ENCODE measurements at regions not wholly inside any gene's neighbourhood (a gene's known extent, or its start where the extent isn't known, plus 50 kb on each side); places are given as distances from the start of the nearest gene placed in this dataset.
"Not testable (repeated sequence)": the region's sequence is repeated elsewhere in the genome, so short reads cannot be mapped to it uniquely, and the experiment has no call there.

DNA sequence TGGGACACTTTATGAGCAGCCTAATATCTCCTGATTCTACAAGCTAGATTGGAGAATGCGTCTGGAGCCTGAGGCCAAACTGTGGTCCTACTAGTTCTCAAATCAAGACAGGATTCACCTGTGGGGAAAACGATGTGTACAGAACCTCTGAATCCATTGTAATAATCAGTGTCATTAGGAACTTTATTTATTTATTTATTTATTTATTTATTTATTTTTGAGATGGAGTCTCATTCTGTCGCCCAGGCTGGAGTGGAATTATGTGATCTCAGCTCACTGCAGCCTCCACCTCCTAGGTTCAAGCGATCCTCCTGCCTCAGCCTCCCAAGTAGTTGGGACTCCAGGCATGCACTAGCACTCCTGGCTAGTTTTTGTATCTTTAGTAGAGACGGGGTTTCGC lies 52.6 kb upstream of the KIF26B start:
- DNase-seq: not testable (repeated sequence)

DNA sequence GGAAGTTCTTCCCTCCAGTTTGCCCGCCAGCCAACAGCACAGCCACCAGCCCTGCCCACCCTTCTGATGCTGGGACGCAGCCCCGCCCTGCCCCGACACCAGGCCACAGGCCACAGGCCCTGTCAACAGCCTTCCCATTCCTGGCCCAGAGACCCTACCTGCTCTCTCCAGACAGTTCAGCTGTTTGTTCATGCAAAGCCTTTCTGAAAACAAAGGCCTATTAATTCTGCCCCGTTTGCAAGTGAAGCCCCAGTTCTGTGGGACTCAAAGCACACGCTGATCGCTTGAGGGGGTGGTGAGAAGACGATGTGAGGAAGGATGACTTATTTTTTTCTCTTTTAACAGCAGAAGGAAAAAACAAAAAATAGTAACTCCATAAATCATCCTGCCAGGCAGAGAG lies 55.4 kb upstream of the KIF26B start:
- no peak for DNase-seq

DNA sequence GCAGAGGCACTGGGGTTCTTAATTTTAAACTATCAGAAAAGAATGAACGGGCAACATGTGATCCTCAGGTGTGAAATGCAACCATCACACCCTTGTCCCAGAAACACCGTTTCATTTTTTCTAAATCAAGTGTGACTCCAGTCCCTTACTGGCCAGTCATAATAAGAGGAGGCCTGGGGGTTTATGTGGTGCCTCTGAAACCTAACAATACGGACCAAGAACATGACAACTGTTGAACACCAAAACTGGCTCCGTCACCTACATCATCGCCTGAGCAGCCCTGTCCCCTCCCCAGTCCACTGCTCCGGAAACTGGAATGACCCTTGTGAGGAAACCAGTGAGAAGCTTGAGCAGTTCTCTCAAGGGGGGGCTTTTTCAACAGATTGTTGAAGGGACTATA lies 55.9 kb upstream of the KIF26B start:
- DNase-seq: no peak

DNA sequence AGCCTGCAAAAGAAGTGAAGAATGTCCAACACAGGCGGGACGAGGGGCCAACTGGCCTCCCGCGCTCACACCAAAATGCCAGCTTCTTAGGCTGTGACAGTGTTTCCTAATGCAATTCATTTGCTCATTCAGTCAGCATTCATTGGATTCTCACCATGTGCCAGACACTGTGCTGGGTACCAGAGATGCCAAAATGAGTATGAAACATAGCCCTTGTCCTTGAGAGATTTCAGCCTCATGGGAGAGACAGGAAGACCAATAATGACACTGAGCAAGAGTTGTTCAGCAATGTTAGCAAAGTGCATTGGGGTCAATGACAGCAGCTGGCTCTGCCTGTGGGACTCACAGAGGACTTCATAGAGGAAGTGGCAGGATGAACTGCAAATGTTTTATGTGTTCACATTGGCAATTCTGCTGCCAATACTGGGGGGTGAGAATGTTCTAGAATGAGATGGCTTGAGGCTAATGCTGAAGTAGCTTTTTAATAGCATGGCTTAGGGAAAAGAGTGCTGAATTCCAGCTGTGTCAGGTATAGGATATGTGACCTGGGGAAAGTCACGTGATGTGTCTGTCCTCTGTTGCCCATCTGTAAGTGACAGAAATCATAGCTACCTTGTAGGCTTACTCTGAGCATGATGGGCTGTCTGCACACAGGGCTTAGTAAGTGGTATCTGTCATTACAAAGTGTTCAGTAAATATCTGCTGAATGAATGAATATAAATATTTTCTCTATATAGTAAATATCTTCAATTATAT lies 58.3 kb upstream of the KIF26B start:
- DNase-seq: no peak

DNA sequence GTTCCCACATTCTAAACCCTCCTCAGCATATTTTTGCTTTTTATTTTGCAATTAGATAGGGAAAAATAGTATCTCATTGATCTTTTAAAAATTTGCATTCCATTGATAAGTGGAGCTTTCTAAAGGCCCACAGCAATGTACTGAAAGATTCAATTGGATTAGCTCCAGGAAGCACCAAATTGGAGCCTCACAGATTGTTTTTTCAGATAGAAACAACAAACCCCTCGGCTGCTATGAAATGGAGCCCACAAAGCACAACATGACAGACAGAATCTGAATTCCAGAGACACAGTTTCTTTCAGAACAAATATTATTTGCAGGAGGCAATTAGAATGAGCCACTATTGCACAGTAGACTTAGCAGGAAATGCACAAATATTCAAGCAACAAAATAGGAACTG lies 58.9 kb upstream of the KIF26B start:
- DNase-seq: no peak

DNA sequence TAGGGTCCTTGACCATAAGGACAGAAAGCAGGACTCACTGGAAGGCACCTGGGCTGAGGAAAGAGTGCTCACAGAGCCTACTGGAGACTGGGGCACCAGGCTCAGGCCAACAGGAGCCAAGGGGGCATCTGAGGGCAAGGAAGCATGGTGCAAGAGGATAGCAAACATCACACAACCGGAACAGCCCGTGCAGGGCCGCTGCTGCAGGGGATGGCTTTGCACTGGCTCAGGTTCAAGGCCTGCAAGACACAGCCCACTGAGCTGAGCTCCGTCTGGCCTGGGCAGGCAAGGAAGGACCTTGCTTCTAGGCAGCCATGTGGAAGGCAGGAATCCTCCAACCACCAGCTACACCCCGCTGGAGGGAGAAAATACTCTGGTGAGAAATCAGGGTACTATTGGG lies 59.8 kb upstream of the KIF26B start:
- no peak for DNase-seq

DNA sequence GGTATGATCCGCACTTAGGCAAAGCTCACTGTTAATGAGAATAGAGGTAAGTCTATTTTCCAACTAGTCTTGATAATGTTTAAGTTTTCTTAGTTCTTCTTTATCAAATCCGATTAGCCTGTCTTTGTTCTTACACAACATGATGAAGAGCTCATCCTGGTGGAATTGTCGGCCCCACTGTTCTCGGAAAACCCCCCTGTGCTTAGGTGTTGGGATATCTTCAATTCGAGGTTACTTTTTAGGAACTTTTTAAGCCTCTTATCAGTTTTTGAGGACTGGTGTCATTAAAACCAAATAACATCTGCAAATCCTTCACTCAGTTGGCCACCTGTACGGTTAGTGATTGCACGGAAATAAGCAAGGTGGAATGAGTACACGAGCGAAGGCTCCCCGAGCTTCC lies 60.7 kb upstream of the KIF26B start:
- DNase-seq: no peak

DNA sequence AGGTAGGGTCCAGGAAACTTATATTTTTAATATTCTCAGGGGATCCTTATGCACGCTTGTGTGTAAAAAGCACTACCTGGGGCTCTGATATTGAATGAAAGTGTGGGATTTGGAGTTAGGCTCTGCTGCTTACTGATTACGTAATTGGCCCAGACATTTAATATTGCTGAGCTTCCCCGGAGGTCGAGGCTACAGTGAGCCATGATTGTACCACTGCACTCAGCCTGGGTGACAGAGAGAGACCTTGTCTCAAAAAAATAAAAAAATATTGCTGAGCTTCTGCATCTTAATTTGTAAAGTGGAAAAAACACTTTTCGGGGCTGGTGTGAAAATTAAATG lies 62.2 kb upstream of the KIF26B start:
- DNase-seq: no peak

DNA sequence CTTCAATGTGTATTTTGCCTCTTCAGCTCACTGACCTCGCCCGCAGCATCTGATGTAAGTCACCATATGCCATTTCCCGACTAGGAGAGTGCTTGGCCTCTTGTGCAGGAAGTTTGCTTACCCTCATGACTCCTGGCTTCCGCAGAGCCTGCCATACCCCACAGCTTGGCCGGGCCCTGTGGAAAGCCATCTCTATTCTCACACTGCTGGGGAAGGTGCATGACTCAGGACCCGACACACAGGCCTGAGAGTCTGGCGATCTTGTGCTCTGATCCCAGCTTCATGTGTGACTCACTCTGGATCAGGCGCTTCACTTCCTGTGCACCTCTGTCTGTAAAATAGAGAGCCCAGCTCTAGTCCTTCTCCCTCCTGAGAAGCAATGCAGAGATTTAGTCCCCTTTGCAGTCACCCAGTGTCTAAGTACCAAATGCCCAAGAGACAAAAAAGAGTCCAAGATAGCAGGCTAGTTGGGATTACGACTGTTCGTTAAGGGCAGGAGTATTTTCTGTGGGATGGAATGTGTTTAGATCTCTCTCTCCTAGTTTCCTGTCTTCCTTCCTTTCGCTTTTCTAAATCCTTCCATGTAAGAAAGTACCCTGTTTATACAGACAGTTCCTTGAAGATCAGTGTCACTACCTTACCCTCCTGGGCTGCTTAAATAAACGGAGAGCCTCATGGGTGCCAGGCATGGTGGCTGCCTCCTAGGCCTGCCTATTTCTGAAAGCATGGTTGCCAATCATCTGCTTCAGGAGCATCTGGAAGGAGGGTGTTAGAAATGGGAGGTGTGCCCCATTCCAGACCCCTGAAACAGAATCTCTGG lies 62.8 kb upstream of the KIF26B start:
- no peak for DNase-seq

DNA sequence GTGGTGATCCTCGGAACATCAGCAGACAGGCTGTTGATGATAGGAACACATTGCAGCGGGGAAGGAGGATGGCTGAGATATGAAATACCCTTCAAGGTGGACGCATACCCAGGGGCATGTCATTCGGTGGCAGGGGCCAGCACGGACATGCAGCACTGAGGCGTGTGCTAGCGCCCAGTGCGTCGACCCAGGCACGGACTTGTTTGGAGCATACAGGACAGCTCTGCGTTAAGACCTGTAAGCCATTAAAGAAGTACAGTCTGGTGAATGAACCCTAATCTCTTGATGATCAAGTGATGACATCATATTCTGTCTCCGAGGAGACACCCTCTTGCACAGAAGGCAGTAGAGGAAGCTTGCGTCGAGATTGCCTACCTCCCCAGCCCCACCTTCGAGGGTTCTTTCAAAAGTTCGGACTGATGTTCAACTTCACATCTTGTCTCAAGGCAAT lies 63.6 kb upstream of the KIF26B start:
- DNase-seq: no peak

DNA sequence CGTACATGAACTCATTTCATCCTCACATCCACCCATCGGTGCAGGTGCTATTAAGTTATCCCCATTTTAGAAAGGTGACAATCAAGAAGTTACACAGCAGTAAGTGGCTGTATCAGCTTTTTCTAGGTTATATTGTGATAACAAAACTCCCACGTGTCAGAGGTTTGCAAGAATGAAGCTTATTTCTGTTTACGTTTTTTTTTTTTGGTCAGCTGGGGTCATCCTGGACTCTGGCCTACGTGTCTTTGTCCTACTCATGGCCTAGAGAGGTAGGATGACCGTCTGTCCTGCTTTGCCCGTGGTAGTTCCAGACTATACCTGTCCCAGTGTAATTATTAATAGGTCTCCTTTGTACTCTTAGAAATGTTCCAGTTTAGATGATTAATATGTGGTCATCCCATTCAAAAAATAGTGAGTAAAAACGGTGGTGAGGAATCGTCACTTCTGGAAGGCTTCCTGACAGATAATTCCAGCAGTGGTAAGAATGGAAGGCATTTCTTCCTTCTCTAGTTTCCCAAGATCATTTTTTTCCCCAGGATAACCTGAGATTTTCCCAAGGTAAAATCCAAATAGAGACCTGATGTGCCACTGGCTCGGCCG lies 64.2 kb upstream of the KIF26B start:
- no peak for DNase-seq

DNA sequence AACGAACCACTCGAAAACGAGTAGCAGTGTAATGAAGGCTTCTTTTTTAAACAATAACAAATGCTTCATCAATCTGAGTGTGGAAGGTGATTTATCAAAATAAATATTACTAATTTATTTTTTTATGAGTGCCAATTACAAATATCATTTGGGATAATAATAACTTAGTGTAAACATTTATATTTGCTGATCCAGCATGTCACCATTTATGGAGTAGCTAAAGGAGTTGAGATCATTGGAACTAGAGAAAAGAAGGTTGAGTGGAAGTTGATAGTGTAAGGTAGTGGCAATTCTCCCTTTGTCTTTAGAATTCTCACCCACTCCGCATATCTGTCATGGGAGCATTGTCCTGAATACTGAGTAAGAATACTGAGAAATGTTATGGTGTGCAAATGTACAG lies 67.1 kb upstream of the KIF26B start:
- DNase-seq: no peak

DNA sequence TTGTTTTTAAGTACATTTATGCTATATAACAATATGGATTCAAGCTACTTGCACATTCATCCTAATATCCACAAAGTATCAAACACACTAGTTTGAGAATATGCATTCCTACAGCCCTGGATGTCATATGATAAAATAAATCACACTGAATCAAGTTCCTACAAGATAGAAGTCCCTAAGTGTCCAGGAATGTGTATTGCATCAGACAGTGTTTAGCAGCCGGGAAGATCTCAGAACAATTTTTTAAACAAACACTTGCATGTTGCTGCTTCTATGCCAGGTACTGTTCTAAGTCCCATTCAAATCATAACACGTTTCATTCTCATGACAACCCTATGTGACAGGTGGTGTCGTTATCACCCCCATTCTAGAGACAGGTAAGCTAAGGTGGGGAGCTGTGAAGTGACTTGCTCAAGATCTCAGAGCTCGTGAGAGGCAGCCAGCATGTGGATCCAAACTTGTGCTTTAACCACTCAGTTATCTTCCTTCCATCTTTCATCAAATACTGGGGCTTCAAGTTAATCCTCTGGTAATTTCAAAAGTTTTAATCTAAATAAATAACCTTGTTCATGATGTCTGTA lies 68.3 kb upstream of the KIF26B start:
- DNase-seq: no peak

DNA sequence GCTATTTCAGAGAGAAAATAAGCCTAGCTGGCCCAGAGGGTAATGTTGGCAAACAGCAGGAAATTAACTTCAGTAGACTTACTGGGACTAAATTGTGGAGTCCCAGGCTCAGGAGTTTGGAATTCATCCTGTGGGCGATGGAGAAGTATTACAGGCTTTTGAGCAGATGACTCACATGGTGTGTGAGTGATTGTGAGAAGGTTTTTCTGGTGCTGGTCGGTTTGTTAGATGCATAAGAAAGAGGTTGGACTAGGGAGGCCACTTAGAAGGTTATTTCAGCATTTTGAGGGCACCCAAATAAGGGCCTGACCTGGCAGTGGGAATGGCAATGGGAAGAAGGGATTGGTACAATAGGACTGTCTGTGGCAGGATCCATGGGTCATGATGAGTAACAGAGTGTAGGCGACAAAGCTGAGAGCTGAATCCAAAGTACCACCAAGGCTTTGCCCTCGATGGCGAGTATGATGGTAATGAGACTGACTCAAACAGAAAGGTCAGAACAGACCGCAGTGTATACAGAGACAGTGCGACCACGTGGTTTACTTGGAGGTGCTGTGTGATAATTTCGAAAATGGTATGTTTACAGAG lies 69.2 kb upstream of the KIF26B start:
- DNase-seq: no peak

DNA sequence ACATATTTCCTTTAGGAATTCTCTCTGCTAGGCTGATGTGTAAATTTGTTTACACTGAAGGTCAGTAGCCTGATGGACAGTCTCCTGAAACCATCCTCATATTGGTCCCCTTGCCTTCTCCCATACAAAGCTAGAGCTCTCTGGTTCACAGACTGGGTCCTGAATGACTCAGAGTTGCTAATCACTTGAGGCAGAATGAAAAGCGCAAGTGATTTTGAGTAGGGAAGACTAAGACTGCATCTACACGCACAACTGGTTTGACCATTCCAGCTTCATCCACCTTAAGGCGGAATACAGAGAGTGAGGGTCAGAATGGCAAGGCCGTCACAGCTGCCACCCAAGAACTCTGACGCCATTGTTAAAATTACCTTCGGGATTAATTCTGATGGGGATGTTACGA lies 70.2 kb upstream of the KIF26B start:
- no peak for DNase-seq

DNA sequence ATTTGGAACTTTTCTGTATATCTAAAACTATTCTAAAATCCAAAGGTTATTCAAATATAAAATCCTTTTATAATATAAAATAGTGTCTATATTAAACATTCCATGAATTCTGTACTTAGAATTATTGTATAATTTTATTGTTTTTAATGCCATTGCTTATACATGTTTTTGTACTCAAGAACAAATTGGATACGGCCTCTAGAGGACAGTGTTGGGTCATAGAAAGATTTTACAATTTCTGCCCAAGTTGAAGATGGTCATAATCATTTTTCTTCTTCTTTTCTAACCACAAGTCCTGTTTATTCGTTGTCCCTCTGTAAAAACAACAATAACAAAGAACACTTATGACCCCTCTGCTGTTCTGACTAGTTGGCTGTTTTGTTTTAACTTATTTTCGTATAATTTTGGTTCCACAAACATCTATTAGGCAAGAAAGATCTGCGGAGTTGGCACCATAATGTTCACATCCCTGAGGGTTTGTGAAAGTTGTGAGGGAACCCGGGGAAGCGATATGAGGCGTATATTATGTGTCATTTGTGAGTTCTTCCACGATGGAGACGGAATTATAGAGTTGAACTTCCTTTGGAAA lies 75.7 kb upstream of the KIF26B start:
- DNase-seq: no peak

DNA sequence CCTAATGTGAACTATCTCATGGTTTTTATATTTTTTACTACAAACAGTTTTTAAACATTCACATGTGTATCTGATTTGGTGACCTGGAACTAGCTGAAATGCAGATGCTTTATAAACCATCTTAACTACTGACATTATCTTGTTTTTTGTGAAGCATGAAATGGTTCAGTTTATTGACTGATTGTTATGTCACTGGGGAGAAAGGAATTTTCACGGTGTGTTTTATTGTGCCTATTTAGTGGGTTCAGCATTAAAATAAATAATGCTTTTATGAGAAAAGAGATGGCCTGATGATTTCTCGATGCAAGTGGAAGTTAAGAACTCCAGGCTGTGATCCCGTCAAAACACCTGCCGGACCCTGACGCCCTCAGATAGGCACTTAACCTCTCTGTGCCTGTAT lies 79.9 kb upstream of the KIF26B start:
- DNase-seq: no peak

DNA sequence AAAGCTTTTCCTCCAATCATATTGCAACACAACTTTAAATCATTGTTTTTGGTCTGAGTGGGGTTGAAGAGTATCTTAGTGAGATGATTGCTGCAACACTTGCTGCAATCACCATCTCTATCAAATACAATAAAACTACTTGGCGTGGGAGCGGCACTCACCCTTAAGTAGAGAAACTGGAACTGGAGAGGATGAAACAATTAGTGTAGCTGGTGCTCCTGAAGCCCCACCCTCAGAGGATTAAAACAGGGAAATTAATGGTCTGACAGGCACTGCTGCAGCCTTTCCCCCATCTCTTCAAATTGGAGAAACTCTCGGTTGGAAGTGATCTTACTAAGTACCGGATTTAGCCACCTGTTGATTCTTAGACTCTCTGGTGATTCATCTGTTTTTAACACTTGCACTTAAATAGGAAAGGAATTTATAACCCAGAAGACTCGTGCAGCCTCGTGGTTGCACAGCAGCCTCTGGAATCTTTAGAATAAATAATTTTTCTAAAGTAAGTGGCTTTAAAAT lies 80.5 kb upstream of the KIF26B start:
- no peak for DNase-seq

DNA sequence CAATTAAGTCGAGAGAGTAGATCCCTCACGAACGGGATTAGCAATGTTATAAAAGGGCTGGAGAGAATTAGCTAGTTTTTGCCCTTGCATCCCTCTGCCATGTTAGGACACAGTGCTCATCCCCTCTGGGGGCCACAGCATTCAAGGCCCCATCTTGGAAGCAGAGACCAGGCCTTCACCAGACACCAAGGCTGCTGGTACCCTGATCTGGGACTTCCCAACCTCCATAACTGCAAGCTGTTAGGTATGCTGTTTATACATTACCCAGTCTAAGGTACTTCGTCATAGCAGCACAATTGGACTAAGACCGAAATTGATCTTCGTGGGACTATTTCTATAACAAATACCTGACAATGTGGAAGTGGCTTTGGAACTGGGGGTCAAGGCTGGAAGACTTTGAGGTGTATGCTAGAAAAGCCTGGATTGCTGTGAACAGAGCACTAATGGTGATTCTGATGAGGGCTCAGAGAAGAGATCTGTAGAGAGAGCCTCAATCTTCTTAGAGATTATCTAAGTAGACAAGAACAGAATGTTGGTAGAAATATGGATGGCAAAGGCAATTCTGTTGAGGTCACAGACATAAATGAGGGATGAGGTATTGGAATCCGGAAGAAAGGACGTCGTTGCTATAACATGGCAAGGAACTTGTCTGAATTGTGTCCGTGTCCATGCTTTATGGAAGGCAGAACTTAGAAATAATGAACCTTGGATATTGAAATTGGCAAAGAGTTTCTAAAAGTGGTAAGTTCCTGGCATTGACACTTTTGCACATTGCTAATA lies 83.8 kb upstream of the KIF26B start:
- no peak for DNase-seq

DNA sequence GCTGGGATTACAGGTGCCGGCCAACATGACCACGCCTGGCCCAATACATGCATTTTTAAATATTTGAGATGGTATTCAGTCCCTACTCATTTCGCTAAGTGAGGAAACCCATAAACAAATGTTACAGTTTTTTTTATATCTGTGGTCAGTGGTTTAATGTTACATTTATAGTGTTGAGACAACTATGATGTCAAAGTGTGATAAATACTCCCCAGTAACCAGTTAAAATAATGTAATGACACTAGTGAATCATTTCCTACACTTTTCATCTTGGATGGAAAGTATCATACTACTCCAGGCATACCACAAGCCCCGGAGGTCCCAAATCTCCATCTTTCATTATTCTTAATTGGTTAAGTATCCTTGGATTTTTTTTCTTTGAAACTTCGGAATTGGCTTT lies 87.5 kb upstream of the KIF26B start:
- no peak for DNase-seq

DNA sequence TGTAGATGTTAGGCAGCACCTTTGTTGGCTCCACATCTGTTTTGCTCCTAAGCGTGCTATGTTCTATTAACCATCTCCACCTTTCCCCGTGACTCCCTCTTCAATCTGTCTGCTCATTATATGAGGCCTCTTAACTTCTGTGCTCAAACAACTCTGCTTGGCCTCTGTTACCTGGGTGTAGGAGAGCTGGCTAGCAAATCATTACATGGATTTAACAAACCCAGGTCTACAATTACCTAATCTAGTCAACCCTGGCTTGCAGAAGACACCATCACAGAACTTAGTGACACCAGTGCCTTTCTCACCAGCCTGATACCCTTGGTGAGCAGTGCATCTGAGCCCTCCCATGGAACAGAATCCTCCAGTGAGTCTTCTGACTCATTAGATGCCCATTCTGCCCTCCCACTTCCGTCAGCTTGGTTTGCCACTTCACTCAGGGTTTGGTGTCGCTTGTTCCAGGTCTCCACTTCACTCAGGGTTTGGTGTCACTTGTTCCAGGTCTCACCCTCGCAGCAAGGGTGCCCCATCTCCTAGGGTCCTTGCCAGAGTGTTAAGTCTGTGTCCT lies 92.0 kb upstream of the KIF26B start:
- DNase-seq: no peak

DNA sequence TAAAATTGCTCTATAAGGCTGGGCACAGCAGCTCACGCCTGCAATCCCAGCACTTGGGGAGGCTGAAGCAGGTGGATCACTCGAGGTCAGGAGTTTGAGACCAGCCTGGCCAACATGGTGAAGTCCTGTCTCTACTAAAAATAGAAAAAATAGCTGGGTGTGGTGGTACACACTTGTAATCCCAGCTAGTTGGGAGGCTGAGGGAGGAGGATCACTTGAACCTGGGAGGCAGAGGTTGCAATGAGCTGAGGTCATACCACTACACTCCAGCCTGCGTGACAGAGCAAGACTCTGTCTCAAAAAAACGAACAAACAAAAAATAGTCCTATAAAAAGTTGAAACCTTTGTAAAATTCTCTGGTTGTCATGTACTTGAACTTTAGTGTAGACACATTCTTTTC lies 93.0 kb upstream of the KIF26B start:
- not testable (repeated sequence) for DNase-seq

Data from NCI-H748 treated with DMSO at 0.1 percent for 48 hours (cell line).